ENCODE measurements at regions not wholly inside any gene's neighbourhood (a gene's known extent, or its start where the extent isn't known, plus 50 kb on each side); places are given as distances from the start of the nearest gene placed in this dataset.

- Histone ChIP-seq H3K9me3 (no peaks in the 10 kb centered on the region), H3K4me3 (no peak overlapping the region), H3K27ac (no peak overlapping the region), H3K4me1 (no peaks in the 10 kb centered on the region), H3K36me3 (ENCODE audit: insufficient read depth in 1 of 2, low read depth in 1 of 2) (no peaks in the 10 kb centered on the region), H3K27me3 (ENCODE audit: insufficient read depth in 3 of 3, low read length in 2 of 3) (peaks cover 0 to 23% (median 0%) of the 10 kb centered on the region in 3 donors)
- no peak for DNase-seq
- ATAC-seq = no peak
- intact Hi-C loops (cut with DNase I) = no loop called here
- 45 to 50% (median 50%) methylated on average over 1 of the region's 1 CpG for WGBS, 3 donors
- no peak for TF ChIP-seq CTCF (IDR thresholded peaks at IDR 0.05)
Measured at GRCh38 chrX:107552930-107553329, 75.4 kb upstream of the PRPS1 start.

GRCh38 chrX:107556967-107557366 lies 71.3 kb upstream of the PRPS1 start:
- TF ChIP-seq CTCF (IDR thresholded peaks at IDR 0.05) = no peak
- ATAC-seq (no peak), DNase-seq (no peak)
- WGBS, 3 donors = 88 to 95% (median 89%) methylated on average over 3 of the region's 3 CpGs
- H3K27ac ChIP-seq = no peak overlapping the region
- no peaks in the 10 kb centered on the region for H3K36me3 ChIP-seq (ENCODE audit: insufficient read depth in 1 of 2, low read depth in 1 of 2)
- no peaks in the 10 kb centered on the region for H3K4me1 ChIP-seq
- H3K4me3 ChIP-seq = no peak overlapping the region
- H3K27me3 ChIP-seq (ENCODE audit: insufficient read depth in 3 of 3, low read length in 2 of 3) = peaks cover 0 to 20% (median 0%) of the 10 kb centered on the region in 3 donors
- H3K9me3 ChIP-seq = no peaks in the 10 kb centered on the region
- intact Hi-C loops (cut with DNase I) = no loop called here

GRCh38 chrX:107559506-107559905 lies 68.8 kb upstream of the PRPS1 start:
- peaks cover 0 to 24% (median 0%) of the 10 kb centered on the region in 3 donors for H3K27me3 ChIP-seq (ENCODE audit: insufficient read depth in 3 of 3, low read length in 2 of 3)
- intact Hi-C loops (cut with DNase I) = no loop called here
- no peaks in the 10 kb centered on the region for H3K4me1 ChIP-seq
- no peaks in the 10 kb centered on the region for H3K36me3 ChIP-seq (ENCODE audit: insufficient read depth in 1 of 2, low read depth in 1 of 2)
- no peak overlapping the region for H3K4me3 ChIP-seq
- ATAC-seq = no peak
- TF ChIP-seq CTCF (IDR thresholded peaks at IDR 0.05) = no peak
- H3K9me3 ChIP-seq = no peaks in the 10 kb centered on the region
- H3K27ac ChIP-seq = no peak overlapping the region
- no peak for DNase-seq

GRCh38 chrX:107560041-107560440 lies 68.3 kb upstream of the PRPS1 start:
- H3K27me3 ChIP-seq (ENCODE audit: insufficient read depth in 3 of 3, low read length in 2 of 3) = peaks cover 0 to 24% (median 0%) of the 10 kb centered on the region in 3 donors
- H3K4me3 ChIP-seq = no peak overlapping the region
- no peaks in the 10 kb centered on the region for H3K4me1 ChIP-seq
- DNase-seq = no peak
- H3K9me3 ChIP-seq = no peaks in the 10 kb centered on the region
- no peak for TF ChIP-seq CTCF (IDR thresholded peaks at IDR 0.05)
- H3K36me3 ChIP-seq (ENCODE audit: insufficient read depth in 1 of 2, low read depth in 1 of 2) = no peaks in the 10 kb centered on the region
- intact Hi-C loops (cut with DNase I) = no loop called here
- ATAC-seq = no peak
- H3K27ac ChIP-seq = no peak overlapping the region
- WGBS, 3 donors = 69 to 78% (median 74%) methylated on average over 10 of the region's 10 CpGs

- H3K27me3 ChIP-seq (ENCODE audit: insufficient read depth in 3 of 3, low read length in 2 of 3) = peaks cover 0 to 25% (median 0%) of the 10 kb centered on the region in 3 donors
- 85 to 94% (median 88%) methylated on average over 4 of the region's 4 CpGs for WGBS, 3 donors
- no peaks in the 10 kb centered on the region for H3K36me3 ChIP-seq (ENCODE audit: insufficient read depth in 1 of 2, low read depth in 1 of 2)
- no peak for DNase-seq
- TF ChIP-seq CTCF (IDR thresholded peaks at IDR 0.05) = no peak
- ATAC-seq = no peak
- H3K27ac ChIP-seq = no peak overlapping the region
- intact Hi-C loops (cut with DNase I) = no loop called here
- H3K4me3 ChIP-seq = no peak overlapping the region
- H3K4me1 ChIP-seq = no peaks in the 10 kb centered on the region
- H3K9me3 ChIP-seq = no peaks in the 10 kb centered on the region
Measured at GRCh38 chrX:107560980-107561379, 67.3 kb upstream of the PRPS1 start.

All from psoas muscle (tissue), 7 donors.